GM13976 (cell line): ENCODE measurements at regions not wholly inside any gene's neighbourhood (a gene's known extent, or its start where the extent isn't known, plus 50 kb on each side); places are given as distances from the start of the nearest gene placed in this dataset.

Experiments
- DNase-seq: peaks from one replicate; pipeline ENCODE4 v3.0.0; 2012; ENCODE audit warnings: low spot score
- CTCF ChIP-seq: IDR thresholded peaks from 2 replicates; pipeline ENCODE4 v1.5.1; 2012; ENCODE audit warnings: borderline replicate concordance, mild to moderate bottlenecking; ENCODE audit not compliant: insufficient read depth; ENCODE audit errors: extremely low read depth, missing control alignments, control extremely low read depth
- in situ Hi-C: fragments of 300-500 bp; cut with MboI; formaldehyde crosslinking; loops from one replicate; pipeline ENCODE4 v1.12.0; 2022; ENCODE audit warnings: low sequenced_read_pairs, mixed read lengths, inconsistent platforms; ENCODE audit not compliant: unreplicated experiment

- in situ Hi-C loops = no loop called here
- TF ChIP-seq CTCF = no peak
- no peak for DNase-seq
Measured at GRCh38 chr15:38975282-38975990, 410.8 kb upstream of the RASGRP1 start.

DNA sequence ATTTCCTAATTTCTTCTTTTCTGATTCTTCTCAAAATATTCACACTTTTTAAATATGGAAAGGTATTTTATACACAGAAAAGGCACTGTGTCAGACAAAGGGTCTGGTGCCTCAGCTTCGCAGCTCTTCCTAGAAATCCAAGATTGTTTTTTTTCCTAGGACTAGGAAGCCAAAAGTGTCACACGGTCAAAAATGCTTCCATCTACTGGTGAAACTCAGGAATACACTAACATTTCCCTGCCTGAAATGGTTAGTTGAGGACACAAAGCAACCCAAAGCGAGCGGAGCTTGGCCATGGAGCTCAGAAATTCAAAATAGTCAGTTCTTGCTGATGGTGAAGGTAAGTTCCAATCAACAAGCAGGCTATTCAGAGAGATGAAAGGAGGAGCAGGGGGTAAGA, 426.5 kb upstream of the RASGRP1 start:
- TF ChIP-seq CTCF = no peak
- in situ Hi-C loops = no loop called here
- no peak for DNase-seq

DNA sequence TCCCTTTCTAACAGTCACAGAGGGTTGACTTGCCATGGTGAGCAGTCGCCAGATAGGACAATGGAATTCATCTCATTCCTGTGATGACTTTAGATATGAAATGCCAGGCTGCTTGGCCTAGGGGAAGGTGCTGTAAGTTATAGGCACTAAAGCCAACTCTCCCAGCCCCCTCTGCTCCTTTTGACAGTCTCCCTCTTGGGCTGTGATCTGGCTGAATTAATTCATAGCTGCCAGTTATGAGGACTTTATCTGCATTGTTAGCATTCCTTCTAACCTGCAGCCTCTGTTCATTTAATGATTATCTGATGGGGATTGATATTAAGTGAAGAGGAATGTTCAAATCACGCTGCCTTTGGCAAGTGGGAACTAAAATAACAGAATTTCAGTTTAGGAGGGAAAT, 427.1 kb upstream of the RASGRP1 start:
- no peak for TF ChIP-seq CTCF
- in situ Hi-C loops = no loop called here
- DNase-seq = no peak

GRCh38 chr15:38992506-38992905, 427.9 kb upstream of the RASGRP1 start:
- TF ChIP-seq CTCF = no peak
- no peak for DNase-seq
- in situ Hi-C loops = no loop called here

- no peak for DNase-seq
- no peak for TF ChIP-seq CTCF
- in situ Hi-C loops = no loop called here
Measured at GRCh38 chr15:38992930-38993329, 428.3 kb upstream of the RASGRP1 start.

DNA sequence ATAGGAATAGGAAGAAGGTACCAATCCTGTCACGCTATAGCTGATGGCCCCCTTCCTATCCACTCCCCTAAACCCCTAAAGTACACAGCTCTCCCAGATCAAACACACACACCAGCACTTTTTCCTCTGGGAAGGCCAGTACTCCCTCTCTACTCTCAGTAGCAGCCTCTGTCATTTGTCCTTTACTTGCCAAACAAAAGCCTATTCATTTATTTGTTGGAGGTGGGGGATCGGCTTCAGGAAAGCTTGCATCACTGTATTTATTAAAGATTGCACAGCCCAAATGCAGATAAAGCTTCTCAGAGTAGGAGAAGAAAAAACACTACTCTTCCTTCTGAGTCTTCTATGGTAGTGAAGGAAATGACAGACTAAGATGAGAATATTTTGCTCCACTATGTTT, 429.7 kb upstream of the RASGRP1 start:
- in situ Hi-C loops = no loop called here
- DNase-seq = no peak
- TF ChIP-seq CTCF = no peak
